ENCODE measurements at regions not wholly inside any gene's neighbourhood (a gene's known extent, or its start where the extent isn't known, plus 50 kb on each side); places are given as distances from the start of the nearest gene placed in this dataset.

- peaks cover 0 to 13% (median 0%) of the 10 kb centered on the region in 5 donors for H3K9me3 Mint-ChIP-seq
- H3K4me1 Mint-ChIP-seq = no peaks in the 10 kb centered on the region
- ChIA-PET POLR2A (no interaction called here), CTCF (no interaction called here)
- Histone ChIP-seq H3K4me3 (ENCODE audit: low read length) (no peak overlapping the region), H3K27me3 (ENCODE audit: insufficient read depth, low read length, poor library complexity, severe bottlenecking) (no peaks in the 10 kb centered on the region), H3K27ac (ENCODE audit: low read depth, low read length) (no peak overlapping the region), H3K36me3 (ENCODE audit: insufficient read depth, low read length) (no peaks in the 10 kb centered on the region), H3K9me3 (ENCODE audit: low read length) (no peaks in the 10 kb centered on the region), H3K4me1 (ENCODE audit: insufficient read depth, low read length) (no peaks in the 10 kb centered on the region)
- no peaks in the 10 kb centered on the region for H3K36me3 Mint-ChIP-seq
- no peak overlapping the region for H3K27ac Mint-ChIP-seq
- no peaks in the 10 kb centered on the region for H3K27me3 Mint-ChIP-seq
- DNase-seq = no peak
- no peak overlapping the region for H3K4me3 Mint-ChIP-seq
These were observed 285.2 kb downstream of the MYCN start for GRCh38 chr2:16225545-16225944.

- Histone ChIP-seq H3K36me3 (ENCODE audit: insufficient read depth, low read length) (no peaks in the 10 kb centered on the region), H3K27ac (ENCODE audit: low read depth, low read length) (no peak overlapping the region), H3K27me3 (ENCODE audit: insufficient read depth, low read length, poor library complexity, severe bottlenecking) (no peaks in the 10 kb centered on the region), H3K9me3 (ENCODE audit: low read length) (no peaks in the 10 kb centered on the region), H3K4me3 (ENCODE audit: low read length) (no peak overlapping the region), H3K4me1 (ENCODE audit: insufficient read depth, low read length) (no peaks in the 10 kb centered on the region)
- no peaks in the 10 kb centered on the region for H3K36me3 Mint-ChIP-seq
- H3K4me3 Mint-ChIP-seq = no peak overlapping the region
- DNase-seq = no peak
- POLR2A ChIA-PET = no interaction called here
- CTCF ChIA-PET = no interaction called here
- no peaks in the 10 kb centered on the region for H3K4me1 Mint-ChIP-seq
- no peak overlapping the region for H3K27ac Mint-ChIP-seq
- no peaks in the 10 kb centered on the region for H3K27me3 Mint-ChIP-seq
- peaks cover 0 to 13% (median 0%) of the 10 kb centered on the region in 5 donors for H3K9me3 Mint-ChIP-seq
These were observed 284.7 kb downstream of the MYCN start for GRCh38 chr2:16225071-16225470.

- Histone ChIP-seq H3K9me3 (ENCODE audit: low read length) (no peaks in the 10 kb centered on the region), H3K27me3 (ENCODE audit: insufficient read depth, low read length, poor library complexity, severe bottlenecking) (no peaks in the 10 kb centered on the region), H3K4me3 (ENCODE audit: low read length) (no peak overlapping the region), H3K36me3 (ENCODE audit: insufficient read depth, low read length) (no peaks in the 10 kb centered on the region), H3K27ac (ENCODE audit: low read depth, low read length) (no peak overlapping the region), H3K4me1 (ENCODE audit: insufficient read depth, low read length) (no peaks in the 10 kb centered on the region)
- DNase-seq = no peak
- Mint-ChIP-seq H3K9me3 (peaks cover 0 to 13% (median 1%) of the 10 kb centered on the region in 5 donors), H3K4me1 (no peaks in the 10 kb centered on the region), H3K27ac (no peak overlapping the region), H3K27me3 (no peaks in the 10 kb centered on the region), H3K4me3 (no peak overlapping the region), H3K36me3 (no peaks in the 10 kb centered on the region)
- CTCF ChIA-PET = no interaction called here
- POLR2A ChIA-PET = no interaction called here
These were observed 284.1 kb downstream of the MYCN start for GRCh38 chr2:16224298-16225045.

- Histone ChIP-seq H3K4me1 (ENCODE audit: insufficient read depth, low read length) (no peaks in the 10 kb centered on the region), H3K36me3 (ENCODE audit: insufficient read depth, low read length) (no peaks in the 10 kb centered on the region), H3K27ac (ENCODE audit: low read depth, low read length) (no peak overlapping the region), H3K27me3 (ENCODE audit: insufficient read depth, low read length, poor library complexity, severe bottlenecking) (no peaks in the 10 kb centered on the region), H3K4me3 (ENCODE audit: low read length) (no peak overlapping the region), H3K9me3 (ENCODE audit: low read length) (no peaks in the 10 kb centered on the region)
- Mint-ChIP-seq H3K36me3 (no peaks in the 10 kb centered on the region), H3K27me3 (no peaks in the 10 kb centered on the region), H3K4me3 (no peak overlapping the region), H3K27ac (no peak overlapping the region), H3K9me3 (peaks cover 0 to 13% (median 2%) of the 10 kb centered on the region in 5 donors), H3K4me1 (no peaks in the 10 kb centered on the region)
- POLR2A ChIA-PET = no interaction called here
- CTCF ChIA-PET = no interaction called here
- DNase-seq = no peak
These were observed 283.5 kb downstream of the MYCN start for GRCh38 chr2:16223841-16224177.

- DNase-seq = no peak
- no peaks in the 10 kb centered on the region for H3K27me3 Mint-ChIP-seq
- Histone ChIP-seq H3K4me1 (ENCODE audit: insufficient read depth, low read length) (no peaks in the 10 kb centered on the region), H3K36me3 (ENCODE audit: insufficient read depth, low read length) (no peaks in the 10 kb centered on the region), H3K4me3 (ENCODE audit: low read length) (no peak overlapping the region), H3K27ac (ENCODE audit: low read depth, low read length) (no peak overlapping the region), H3K9me3 (ENCODE audit: low read length) (no peaks in the 10 kb centered on the region), H3K27me3 (ENCODE audit: insufficient read depth, low read length, poor library complexity, severe bottlenecking) (no peaks in the 10 kb centered on the region)
- H3K27ac Mint-ChIP-seq = no peak overlapping the region
- POLR2A ChIA-PET = no interaction called here
- CTCF ChIA-PET = no interaction called here
- no peaks in the 10 kb centered on the region for H3K36me3 Mint-ChIP-seq
- H3K4me1 Mint-ChIP-seq = no peaks in the 10 kb centered on the region
- no peak overlapping the region for H3K4me3 Mint-ChIP-seq
- peaks cover 0 to 9% (median 2%) of the 10 kb centered on the region in 5 donors for H3K9me3 Mint-ChIP-seq
These were observed 283.0 kb downstream of the MYCN start for GRCh38 chr2:16223161-16223840.

- ChIA-PET POLR2A (no interaction called here), CTCF (no interaction called here)
- DNase-seq = no peak
- Mint-ChIP-seq H3K4me3 (no peak overlapping the region), H3K4me1 (no peaks in the 10 kb centered on the region), H3K27me3 (no peaks in the 10 kb centered on the region), H3K27ac (peak overlapping the region in 1 of 8 donors; percentile 38), H3K9me3 (peaks cover 0 to 9% (median 2%) of the 10 kb centered on the region in 5 donors), H3K36me3 (no peaks in the 10 kb centered on the region)
- H3K9me3 ChIP-seq (ENCODE audit: low read length) = no peaks in the 10 kb centered on the region
- H3K36me3 ChIP-seq (ENCODE audit: insufficient read depth, low read length) = no peaks in the 10 kb centered on the region
- H3K27ac ChIP-seq (ENCODE audit: low read depth, low read length) = no peak overlapping the region
- H3K4me1 ChIP-seq (ENCODE audit: insufficient read depth, low read length) = no peaks in the 10 kb centered on the region
- no peaks in the 10 kb centered on the region for H3K27me3 ChIP-seq (ENCODE audit: insufficient read depth, low read length, poor library complexity, severe bottlenecking)
- H3K4me3 ChIP-seq (ENCODE audit: low read length) = no peak overlapping the region
These were observed 282.0 kb downstream of the MYCN start for GRCh38 chr2:16222326-16222725.

GRCh38 chr2:16221461-16222010, 281.2 kb downstream of the MYCN start:
- Mint-ChIP-seq H3K9me3 (peaks cover 0 to 9% (median 4%) of the 10 kb centered on the region in 5 donors), H3K27ac (no peak overlapping the region), H3K4me3 (no peak overlapping the region), H3K27me3 (no peaks in the 10 kb centered on the region), H3K36me3 (no peaks in the 10 kb centered on the region), H3K4me1 (no peaks in the 10 kb centered on the region)
- Histone ChIP-seq H3K27me3 (ENCODE audit: insufficient read depth, low read length, poor library complexity, severe bottlenecking) (no peaks in the 10 kb centered on the region), H3K4me3 (ENCODE audit: low read length) (no peak overlapping the region), H3K9me3 (ENCODE audit: low read length) (no peaks in the 10 kb centered on the region), H3K4me1 (ENCODE audit: insufficient read depth, low read length) (no peaks in the 10 kb centered on the region), H3K27ac (ENCODE audit: low read depth, low read length) (no peak overlapping the region), H3K36me3 (ENCODE audit: insufficient read depth, low read length) (no peaks in the 10 kb centered on the region)
- CTCF ChIA-PET = no interaction called here
- no peak for DNase-seq
- POLR2A ChIA-PET = no interaction called here

- Histone ChIP-seq H3K27me3 (ENCODE audit: insufficient read depth, low read length, poor library complexity, severe bottlenecking) (no peaks in the 10 kb centered on the region), H3K9me3 (ENCODE audit: low read length) (no peaks in the 10 kb centered on the region), H3K4me3 (ENCODE audit: low read length) (no peak overlapping the region), H3K27ac (ENCODE audit: low read depth, low read length) (no peak overlapping the region), H3K36me3 (ENCODE audit: insufficient read depth, low read length) (no peaks in the 10 kb centered on the region), H3K4me1 (ENCODE audit: insufficient read depth, low read length) (no peaks in the 10 kb centered on the region)
- no peaks in the 10 kb centered on the region for H3K36me3 Mint-ChIP-seq
- H3K9me3 Mint-ChIP-seq = peaks cover 0 to 9% (median 4%) of the 10 kb centered on the region in 5 donors
- H3K27ac Mint-ChIP-seq = no peak overlapping the region
- no peaks in the 10 kb centered on the region for H3K4me1 Mint-ChIP-seq
- no peak overlapping the region for H3K4me3 Mint-ChIP-seq
- CTCF ChIA-PET = no interaction called here
- POLR2A ChIA-PET = no interaction called here
- no peak for DNase-seq
- H3K27me3 Mint-ChIP-seq = peaks cover 0 to 1% of the 10 kb centered on the region in 2 donors
These were observed 279.1 kb downstream of the MYCN start for GRCh38 chr2:16219292-16219975.
